Uterus (tissue), 2 donors: ENCODE measurements at regions not wholly inside any gene's neighbourhood (a gene's known extent, or its start where the extent isn't known, plus 50 kb on each side); places are given as distances from the start of the nearest gene placed in this dataset.

ENCODE experiments used
- POLR2A ChIP-seq, 2 donors: fragments of 450-650 bp; IDR thresholded peaks; one replicate each; pipeline ENCODE4 v1.6.1; 2016; ENCODE audit warnings: antibody characterized with exemption in 2 of 2, mild to moderate bottlenecking in 1 of 2, moderate library complexity in 1 of 2
- TF ChIP-seq, protein P1 (sequence below), 4 experiments: fragments of 200-600 bp in 2 of 4; fragments of 450-650 bp in 2 of 4; sonication (generic) in 2 of 4; IDR thresholded peaks; one replicate each; pipeline ENCODE4 v1.5.1; 2016 to 2019; ENCODE audit warnings: antibody characterized with exemption in 4 of 4, mild to moderate bottlenecking in 2 of 4, moderate library complexity in 1 of 4

DNA sequence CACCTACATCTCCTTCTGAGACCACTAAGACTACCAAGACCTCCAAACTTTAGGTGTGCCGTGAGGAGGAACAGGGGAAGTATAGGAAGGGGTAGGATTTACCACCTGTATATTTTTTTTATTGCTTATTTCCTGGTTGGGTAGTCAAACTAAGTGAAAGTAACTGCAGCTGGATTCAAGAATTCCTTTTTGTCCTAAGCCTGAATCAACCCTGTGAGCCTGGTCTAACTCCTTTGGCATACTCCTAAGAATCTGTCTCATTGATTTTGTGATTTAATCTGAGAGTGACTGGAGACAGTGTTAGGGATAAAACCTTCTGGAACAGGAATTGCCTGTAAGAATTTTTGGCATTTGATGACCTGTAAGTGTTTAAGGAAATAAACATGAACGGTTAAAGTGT, 523.5 kb upstream of the MIR17HG start:
- TF ChIP-seq, protein P1, sequence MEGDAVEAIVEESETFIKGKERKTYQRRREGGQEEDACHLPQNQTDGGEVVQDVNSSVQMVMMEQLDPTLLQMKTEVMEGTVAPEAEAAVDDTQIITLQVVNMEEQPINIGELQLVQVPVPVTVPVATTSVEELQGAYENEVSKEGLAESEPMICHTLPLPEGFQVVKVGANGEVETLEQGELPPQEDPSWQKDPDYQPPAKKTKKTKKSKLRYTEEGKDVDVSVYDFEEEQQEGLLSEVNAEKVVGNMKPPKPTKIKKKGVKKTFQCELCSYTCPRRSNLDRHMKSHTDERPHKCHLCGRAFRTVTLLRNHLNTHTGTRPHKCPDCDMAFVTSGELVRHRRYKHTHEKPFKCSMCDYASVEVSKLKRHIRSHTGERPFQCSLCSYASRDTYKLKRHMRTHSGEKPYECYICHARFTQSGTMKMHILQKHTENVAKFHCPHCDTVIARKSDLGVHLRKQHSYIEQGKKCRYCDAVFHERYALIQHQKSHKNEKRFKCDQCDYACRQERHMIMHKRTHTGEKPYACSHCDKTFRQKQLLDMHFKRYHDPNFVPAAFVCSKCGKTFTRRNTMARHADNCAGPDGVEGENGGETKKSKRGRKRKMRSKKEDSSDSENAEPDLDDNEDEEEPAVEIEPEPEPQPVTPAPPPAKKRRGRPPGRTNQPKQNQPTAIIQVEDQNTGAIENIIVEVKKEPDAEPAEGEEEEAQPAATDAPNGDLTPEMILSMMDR (IDR thresholded peaks at IDR 0.05) = no peak
- no peak for TF ChIP-seq POLR2A (IDR thresholded peaks at IDR 0.05)
